ENCODE measurements at regions not wholly inside any gene's neighbourhood (a gene's known extent, or its start where the extent isn't known, plus 50 kb on each side); places are given as distances from the start of the nearest gene placed in this dataset.

GRCh38 chr1:47681735-47682134 lies 243.9 kb downstream of the FOXD2 start:
- Histone ChIP-seq H3K4me1 (replicated peaks in 1 of 4; ENCODE audit: control insufficient read depth in 3 of 4, insufficient read depth in 4 of 4, low read length in 3 of 4) (peaks cover 0 to 4% (median 2%) of the 10 kb centered on the region in 4 experiments; a peak in 5 of 7 replicates), H3K18ac (ENCODE audit: extremely low read depth, low read length) (no peak overlapping the region), H3K9ac (replicated peaks in 1 of 4; ENCODE audit: extremely low read depth in 1 of 4, low read depth in 3 of 4, low read length in 3 of 4) (no peak overlapping the region), H3K4me2 (ENCODE audit: insufficient read depth in 1 of 2, low read depth in 2 of 2, low read length in 2 of 2) (no peak overlapping the region), H2BK20ac (ENCODE audit: low read length) (no peak overlapping the region), H2BK5ac (ENCODE audit: low read depth, low read length) (no peak overlapping the region), H4K5ac (ENCODE audit: insufficient read length, low read depth, low read length) (no peak overlapping the region), H3K79me1 (ENCODE audit: low read depth, low read length) (no peaks in the 10 kb centered on the region), H3K9me3 (ENCODE audit: insufficient read depth in 2 of 2, low read depth in 1 of 2, low read length in 1 of 2) (no peaks in the 10 kb centered on the region), H2AFZ (ENCODE audit: low read length) (no peak overlapping the region), H3K23me2 (ENCODE audit: low read depth, low read length) (no peaks in the 10 kb centered on the region), H4K91ac (replicated peaks; ENCODE audit: insufficient read length, low read length) (no peak overlapping the region), H2BK120ac (replicated peaks; ENCODE audit: low read depth, low read length) (no peak overlapping the region), H2BK15ac (ENCODE audit: low read length) (no peak overlapping the region), H3K56ac (replicated peaks; ENCODE audit: insufficient read length, low read depth, low read length) (no peak overlapping the region), H3K14ac (ENCODE audit: insufficient read length) (no peak overlapping the region), H3K4ac (replicated peaks; ENCODE audit: insufficient read length, low read depth, low read length) (no peak overlapping the region), H4K20me1 (replicated peaks in 1 of 2; ENCODE audit: control insufficient read depth in 1 of 2, insufficient read depth in 2 of 2, low read length in 2 of 2) (no peaks in the 10 kb centered on the region), H3K23ac (ENCODE audit: insufficient read length) (no peak overlapping the region), H3K27me3 (replicated peaks in 1 of 4; ENCODE audit: control insufficient read depth in 3 of 4, extremely low read depth in 1 of 4, insufficient read depth in 3 of 4, low read length in 3 of 4) (0 out of 7 replicates have a peak, but pooled peaks cover 0 to 3% (median 0%) of the 10 kb centered on the region in 4 experiments), H2AK5ac (ENCODE audit: low read depth, low read length) (no peak overlapping the region), H3K36me3 (ENCODE audit: control insufficient read depth in 2 of 4, insufficient read depth in 4 of 4, low read length in 3 of 4) (no peaks in the 10 kb centered on the region), H3K4me3 (ENCODE audit: extremely low read depth in 1 of 4, insufficient read depth in 2 of 4, low read depth in 3 of 4, low read length in 4 of 4) (no peak overlapping the region), H4K8ac (ENCODE audit: extremely low read depth, insufficient read depth, low read length) (no peak overlapping the region), H3K79me2 (ENCODE audit: control insufficient read depth in 1 of 2, insufficient read depth in 2 of 2, low read length in 2 of 2) (no peaks in the 10 kb centered on the region), H3K27ac (ENCODE audit: low read depth, low read length) (no peak overlapping the region), H2BK12ac (ENCODE audit: low read depth, low read length) (no peak overlapping the region)
- TF ChIP-seq GTF2F1 (IDR thresholded peaks at IDR 0.05; ENCODE audit: borderline replicate concordance, low read depth, low read length), result no peak
- TF ChIP-seq BRCA1 (IDR thresholded peaks at IDR 0.05; ENCODE audit: low read depth, low read length), result no peak
- no peak for TF ChIP-seq E2F6 (IDR thresholded peaks at IDR 0.05)
- TF ChIP-seq MAFK (IDR thresholded peaks at IDR 0.05; ENCODE audit: low read depth, low read length), result no peak
- TF ChIP-seq BCL11A (IDR thresholded peaks at IDR 0.05; ENCODE audit: low read depth in 2 of 2, low read length in 2 of 2), result no peak
- no peak for TF ChIP-seq CTCF (IDR thresholded peaks at IDR 0.05; ENCODE audit: control extremely low read depth in 1 of 3, insufficient read depth in 1 of 3, low read depth in 1 of 3, low read length in 3 of 3)
- no peak for TF ChIP-seq CHD1 (IDR thresholded peaks at IDR 0.05; ENCODE audit: low read depth, low read length)
- TF ChIP-seq SP4 (IDR thresholded peaks at IDR 0.05; ENCODE audit: low read length), result no peak
- TF ChIP-seq SRF (IDR thresholded peaks at IDR 0.05; ENCODE audit: low read depth, low read length), result no peak
- TF ChIP-seq EGR1 (IDR thresholded peaks at IDR 0.05; ENCODE audit: borderline replicate concordance, low read depth, low read length), result no peak
- 93% methylated on average over 4 of the region's 4 CpGs; no CpG with 5 or more reads in 1 of the 2 experiments for WGBS, 2 experiments (ENCODE audit: extremely low coverage in 1 of 2, insufficient coverage in 1 of 2, insufficient read length in 1 of 2, insufficient replicate concordance in 2 of 2, low coverage in 1 of 2, low lambda C conversion rate in 2 of 2, missing lambda C conversion rate in 1 of 2)
- CTCF ChIA-PET (ENCODE audit: partially characterized antibody), result interaction anchor here (0.6 to 1.4 kb wide), 3 partner anchors 55 to 153 kb away, joined by 3 to 4 read pairs (median 4); no protein-coding TSS in a partner anchor
- DNase-seq (ENCODE audit: low read depth in 1 of 2, low spot score in 2 of 2) (peak in 1 of 2 experiments; percentile 30), FAIRE-seq (no peak)
- POLR2A ChIA-PET (ENCODE audit: partially characterized antibody), result no interaction called here

All from H1 (cell line).